Peyer's patch (tissue), 4 donors: ENCODE measurements at regions not wholly inside any gene's neighbourhood (a gene's known extent, or its start where the extent isn't known, plus 50 kb on each side); places are given as distances from the start of the nearest gene placed in this dataset.

Experiments
- DNase-seq, 3 donors: peaks; one replicate each; pipeline ENCODE4 v3.0.0-alpha.2; 2017 to 2019
- H3K27ac ChIP-seq, 4 donors: fragments of 200-600 bp; sonication (generic); one replicate each; pipeline ENCODE4 v1.5.1; 2016 to 2019
- H3K27me3 ChIP-seq, 2 donors: fragments of 200-600 bp; sonication (generic); one replicate each; pipeline ENCODE4 v1.5.1; 2019
- H3K36me3 ChIP-seq, 3 donors: fragments of 200-600 bp; sonication (generic); one replicate each; pipeline ENCODE4 v1.5.1; 2016 to 2019
- H3K4me1 ChIP-seq, 4 donors: fragments of 200-600 bp; sonication (generic); one replicate each; pipeline ENCODE4 v1.5.1; 2016 to 2019
- H3K4me3 ChIP-seq, 4 donors: fragments of 200-600 bp; sonication (generic); 1 replicate in 3 of 4; 2 replicates in 1 of 4; pipeline ENCODE4 v1.5.1; 2016 to 2019; ENCODE audit warnings: mild to moderate bottlenecking in 1 of 4
- H3K9me3 ChIP-seq, 4 donors: fragments of 200-600 bp; sonication (generic); one replicate each; pipeline ENCODE4 v1.5.1; 2016 to 2019; ENCODE audit warnings: mild to moderate bottlenecking in 1 of 4
- CTCF ChIP-seq, 6 experiments: fragments of 450-650 bp in 4 of 6; fragments of 200-600 bp in 2 of 6; sonication (generic) in 1 of 6; IDR thresholded peaks; one replicate each; pipeline ENCODE4 v1.5.1; 2017 to 2019; ENCODE audit warnings: antibody characterized with exemption in 6 of 6, mild to moderate bottlenecking in 3 of 6, moderate library complexity in 1 of 6
- POLR2A ChIP-seq, 2 donors: fragments of 450-650 bp; IDR thresholded peaks; one replicate each; pipeline ENCODE4 v1.5.1; 2017; ENCODE audit warnings: antibody characterized with exemption in 2 of 2, mild to moderate bottlenecking in 2 of 2, moderate library complexity in 2 of 2

GRCh38 chr6:9675122-9675521, 739.8 kb downstream of the TFAP2A start:
- Histone ChIP-seq H3K4me1 (no peaks in the 10 kb centered on the region), H3K27ac (no peak overlapping the region), H3K9me3 (no peaks in the 10 kb centered on the region), H3K4me3 (no peak overlapping the region), H3K36me3 (no peaks in the 10 kb centered on the region), H3K27me3 (no peaks in the 10 kb centered on the region)
- no peak for TF ChIP-seq CTCF (IDR thresholded peaks at IDR 0.05)
- no peak for TF ChIP-seq POLR2A (IDR thresholded peaks at IDR 0.05)
- no peak for DNase-seq

DNA sequence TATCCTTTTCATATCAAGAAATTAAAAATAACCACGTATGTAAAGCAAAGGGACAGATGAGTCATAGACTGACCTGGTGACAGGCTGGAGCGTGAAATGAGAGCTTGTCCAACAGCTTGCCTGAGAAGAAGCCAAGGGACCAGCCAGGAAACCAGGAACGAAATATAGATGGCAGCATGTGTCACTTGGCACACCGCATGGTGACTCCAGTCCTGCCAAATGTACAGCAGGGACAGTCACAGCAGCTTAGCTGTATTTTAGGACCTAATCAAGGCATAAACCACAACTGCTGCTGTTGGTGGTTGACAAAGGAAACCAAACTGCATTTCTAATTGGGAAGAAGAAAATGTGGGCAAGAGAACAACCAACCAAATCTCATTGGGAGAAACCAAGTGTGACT, 755.0 kb downstream of the TFAP2A start:
- Histone ChIP-seq H3K9me3 (no peaks in the 10 kb centered on the region), H3K4me1 (no peaks in the 10 kb centered on the region), H3K27me3 (no peaks in the 10 kb centered on the region), H3K27ac (no peak overlapping the region), H3K36me3 (no peaks in the 10 kb centered on the region), H3K4me3 (no peak overlapping the region)
- DNase-seq: no peak
- TF ChIP-seq POLR2A (IDR thresholded peaks at IDR 0.05) (no peak), CTCF (IDR thresholded peaks at IDR 0.05) (no peak)

DNA sequence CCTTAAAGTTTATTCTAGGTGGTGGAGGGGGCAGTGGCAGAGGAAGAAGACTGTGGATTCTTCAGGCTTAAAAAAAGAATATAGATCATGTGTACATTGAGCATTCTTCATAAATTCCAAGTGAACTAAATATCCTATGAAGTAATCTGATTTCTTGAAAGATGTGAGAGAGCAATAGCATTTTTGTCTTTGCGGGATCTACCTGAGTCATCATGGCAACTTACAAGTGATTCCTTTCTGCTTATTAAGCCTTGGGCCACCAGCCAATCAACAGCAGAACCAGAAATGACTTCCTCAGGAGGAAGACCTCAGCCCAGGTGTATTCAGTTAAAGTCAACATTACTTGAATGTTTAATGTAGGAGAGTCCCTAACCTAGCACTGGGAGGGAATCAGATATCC, 756.9 kb downstream of the TFAP2A start:
- H3K36me3 ChIP-seq: no peaks in the 10 kb centered on the region
- no peaks in the 10 kb centered on the region for H3K9me3 ChIP-seq
- DNase-seq: no peak
- H3K4me1 ChIP-seq: no peaks in the 10 kb centered on the region
- H3K27me3 ChIP-seq: no peaks in the 10 kb centered on the region
- H3K27ac ChIP-seq: no peak overlapping the region
- H3K4me3 ChIP-seq: no peak overlapping the region
- no peak for TF ChIP-seq POLR2A (IDR thresholded peaks at IDR 0.05)
- no peak for TF ChIP-seq CTCF (IDR thresholded peaks at IDR 0.05)

- TF ChIP-seq POLR2A (IDR thresholded peaks at IDR 0.05): no peak
- no peak for TF ChIP-seq CTCF (IDR thresholded peaks at IDR 0.05)
- Histone ChIP-seq H3K9me3 (no peaks in the 10 kb centered on the region), H3K4me3 (no peak overlapping the region), H3K36me3 (no peaks in the 10 kb centered on the region), H3K27me3 (no peaks in the 10 kb centered on the region), H3K4me1 (no peaks in the 10 kb centered on the region), H3K27ac (no peak overlapping the region)
- DNase-seq: no peak
Observed at GRCh38 chr6:9647599-9647998, 767.3 kb downstream of the TFAP2A start.

GRCh38 chr6:9647071-9647445, 767.8 kb downstream of the TFAP2A start:
- H3K27ac ChIP-seq: no peak overlapping the region
- no peak overlapping the region for H3K4me3 ChIP-seq
- no peaks in the 10 kb centered on the region for H3K4me1 ChIP-seq
- no peaks in the 10 kb centered on the region for H3K9me3 ChIP-seq
- H3K36me3 ChIP-seq: no peaks in the 10 kb centered on the region
- DNase-seq: no peak
- no peak for TF ChIP-seq CTCF (IDR thresholded peaks at IDR 0.05)
- TF ChIP-seq POLR2A (IDR thresholded peaks at IDR 0.05): no peak
- H3K27me3 ChIP-seq: no peaks in the 10 kb centered on the region

DNA sequence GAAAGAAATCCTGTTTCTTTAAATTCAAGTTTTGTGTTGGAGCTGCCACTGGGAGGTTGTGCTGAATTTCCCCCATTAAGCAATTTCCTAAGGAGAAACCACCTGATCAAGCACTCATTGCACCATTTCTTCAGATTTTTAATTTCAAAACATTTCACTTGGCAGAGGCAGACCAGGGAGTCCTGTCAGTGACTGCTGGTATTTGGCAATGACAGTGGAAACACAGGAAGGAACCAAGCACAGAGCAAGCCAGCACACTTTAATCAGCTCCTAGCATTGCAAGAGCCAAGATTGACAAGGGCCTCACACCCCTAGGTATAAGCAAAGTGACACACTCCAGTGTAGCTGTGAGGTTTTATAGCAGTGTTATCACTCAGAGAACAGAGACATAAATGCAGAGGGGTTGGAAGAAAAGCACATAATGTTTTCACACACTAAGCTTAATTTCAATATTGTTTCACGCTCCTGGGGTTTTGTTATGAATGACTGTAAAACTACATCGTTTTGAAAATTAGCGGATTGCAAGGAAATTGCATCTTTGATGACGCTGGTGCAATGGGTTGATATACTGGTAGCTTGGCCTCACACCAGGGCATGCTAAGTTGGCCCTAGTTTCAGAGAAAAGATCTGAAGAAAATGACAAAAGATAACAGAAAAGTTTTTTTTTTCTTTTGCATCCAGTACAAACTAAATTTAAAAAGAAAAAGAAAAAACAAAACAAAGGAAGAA, 768.4 kb downstream of the TFAP2A start:
- no peak for TF ChIP-seq CTCF (IDR thresholded peaks at IDR 0.05)
- no peak for TF ChIP-seq POLR2A (IDR thresholded peaks at IDR 0.05)
- no peaks in the 10 kb centered on the region for H3K9me3 ChIP-seq
- no peak overlapping the region for H3K27ac ChIP-seq
- no peaks in the 10 kb centered on the region for H3K36me3 ChIP-seq
- no peaks in the 10 kb centered on the region for H3K4me1 ChIP-seq
- no peaks in the 10 kb centered on the region for H3K27me3 ChIP-seq
- H3K4me3 ChIP-seq: no peak overlapping the region
- DNase-seq: no peak
